Stimulated activated naive CD4-positive, alpha-beta T cell (primary cell): ENCODE measurements at regions not wholly inside any gene's neighbourhood (a gene's known extent, or its start where the extent isn't known, plus 50 kb on each side); places are given as distances from the start of the nearest gene placed in this dataset.

Experiments used
- DNase-seq, 6 experiments: peaks; one replicate each; lab custom pipeline; 2025; lab: John Stamatoyannopoulos, UW

DNA sequence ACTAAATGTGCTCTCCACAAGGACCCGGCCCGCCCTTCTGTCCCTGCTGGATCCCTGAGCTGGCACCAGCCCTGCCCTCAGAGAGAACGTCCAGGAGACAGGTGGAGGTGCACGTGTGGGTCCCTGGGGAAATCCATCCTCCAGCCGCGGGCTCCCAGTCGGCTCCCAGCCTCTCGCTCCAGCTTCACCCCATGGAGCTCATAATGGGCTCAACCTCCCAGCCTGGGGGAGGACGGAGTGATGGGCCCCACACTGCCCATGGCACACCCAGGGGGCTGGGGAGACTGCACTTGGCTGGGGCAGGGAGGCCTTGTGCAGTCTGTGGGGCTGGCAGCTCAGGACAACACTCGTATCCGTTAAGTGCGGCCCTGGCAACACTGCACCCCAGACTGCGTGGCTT, 250.5 kb downstream of the TMEM121 start:
- DNase-seq: no peak

DNA sequence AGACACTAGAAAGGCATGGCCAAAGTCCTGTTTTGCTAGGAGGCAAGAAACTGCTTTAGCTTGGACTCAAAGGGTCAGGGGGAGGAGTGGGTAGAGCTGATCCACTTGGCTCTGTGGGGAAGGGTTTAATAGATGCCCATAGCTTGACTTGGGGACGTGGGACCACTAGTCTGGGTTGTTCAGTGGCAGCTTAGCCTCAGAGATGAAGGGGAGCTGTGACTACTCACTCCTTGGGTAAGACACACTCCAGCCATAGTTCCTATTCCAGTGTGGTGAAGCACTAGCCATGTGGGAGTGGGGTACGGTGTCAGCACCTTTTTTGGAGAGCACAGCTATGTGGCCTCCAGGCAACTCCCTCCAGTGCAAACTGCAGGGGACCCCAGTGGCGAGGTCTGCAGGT, 257.3 kb downstream of the TMEM121 start:
- no peak for DNase-seq

DNA sequence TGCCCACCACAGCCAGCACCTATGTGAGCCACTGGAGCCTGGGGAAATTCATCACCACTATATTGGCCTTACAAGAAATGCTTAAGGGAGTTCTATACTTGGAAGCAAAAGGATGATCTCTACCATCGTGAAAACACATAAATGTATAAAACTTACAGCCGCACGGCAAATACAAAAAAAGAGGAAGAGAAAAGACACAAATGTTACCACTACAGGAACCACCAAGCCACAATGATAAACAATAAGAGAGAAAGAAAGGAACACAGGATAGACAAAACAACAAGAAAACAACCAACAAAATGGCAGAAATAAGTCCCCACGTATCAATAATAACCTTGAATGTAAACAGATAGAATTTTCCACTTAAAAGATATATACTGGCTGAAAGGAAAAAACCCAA, 267.5 kb downstream of the TMEM121 start:
- no peak for DNase-seq

DNA sequence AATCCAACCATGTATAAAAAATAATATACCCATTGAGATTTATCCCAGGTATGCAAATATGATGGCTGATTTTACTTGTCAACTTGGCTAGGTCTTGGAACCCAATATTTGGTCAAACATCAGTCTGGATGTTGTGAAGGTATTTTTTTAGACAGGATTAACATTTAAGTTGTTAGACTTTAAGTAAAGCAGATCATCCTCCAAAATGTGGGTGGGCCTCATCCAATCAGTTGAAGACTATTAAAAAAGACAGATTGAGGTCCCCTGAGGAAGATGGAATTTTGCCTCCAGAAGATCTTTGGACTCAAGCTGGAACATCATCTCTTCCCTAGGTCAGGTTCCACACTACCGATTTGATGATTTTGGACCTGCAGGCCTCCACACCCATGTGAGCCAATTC, 271.2 kb downstream of the TMEM121 start:
- DNase-seq: no peak

DNA sequence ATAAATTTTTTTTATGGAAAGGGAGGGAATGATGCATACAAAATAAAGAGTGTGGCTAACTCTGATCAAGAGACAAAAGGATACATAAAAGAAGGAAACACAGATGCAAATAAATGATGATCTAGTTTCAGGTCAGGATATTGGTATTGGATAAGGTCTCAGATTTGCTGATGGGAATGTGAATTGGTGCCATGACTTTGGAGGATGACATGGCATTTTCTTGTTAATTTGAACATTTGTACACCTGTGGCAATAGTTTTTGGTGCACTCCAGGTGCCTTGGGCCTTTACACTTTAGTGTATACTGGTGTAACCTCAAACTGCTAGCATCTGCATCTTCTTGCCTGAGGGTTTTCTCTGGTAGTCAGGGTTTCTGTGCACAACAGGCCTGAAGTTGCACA, 279.3 kb downstream of the TMEM121 start:
- DNase-seq: no peak

DNA sequence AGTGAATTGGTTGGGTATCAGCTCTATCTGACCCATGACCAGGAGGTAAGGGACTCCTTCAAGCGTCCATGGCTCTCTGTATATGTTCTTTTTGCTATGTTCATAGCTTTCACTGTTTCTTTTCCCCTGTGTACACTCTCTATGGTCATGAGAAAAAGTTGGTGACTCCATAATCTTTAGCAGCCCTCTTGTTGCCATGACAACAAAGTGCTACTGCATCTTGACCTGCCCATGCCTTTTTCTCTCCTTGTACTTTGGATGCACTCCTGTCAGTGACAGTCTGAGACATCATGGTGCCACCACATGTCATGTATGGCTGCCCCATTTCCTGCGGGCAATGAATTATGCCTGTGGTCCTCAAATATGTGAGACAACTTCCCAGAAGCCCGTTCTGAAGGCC, 280.2 kb downstream of the TMEM121 start:
- DNase-seq: no peak

DNA sequence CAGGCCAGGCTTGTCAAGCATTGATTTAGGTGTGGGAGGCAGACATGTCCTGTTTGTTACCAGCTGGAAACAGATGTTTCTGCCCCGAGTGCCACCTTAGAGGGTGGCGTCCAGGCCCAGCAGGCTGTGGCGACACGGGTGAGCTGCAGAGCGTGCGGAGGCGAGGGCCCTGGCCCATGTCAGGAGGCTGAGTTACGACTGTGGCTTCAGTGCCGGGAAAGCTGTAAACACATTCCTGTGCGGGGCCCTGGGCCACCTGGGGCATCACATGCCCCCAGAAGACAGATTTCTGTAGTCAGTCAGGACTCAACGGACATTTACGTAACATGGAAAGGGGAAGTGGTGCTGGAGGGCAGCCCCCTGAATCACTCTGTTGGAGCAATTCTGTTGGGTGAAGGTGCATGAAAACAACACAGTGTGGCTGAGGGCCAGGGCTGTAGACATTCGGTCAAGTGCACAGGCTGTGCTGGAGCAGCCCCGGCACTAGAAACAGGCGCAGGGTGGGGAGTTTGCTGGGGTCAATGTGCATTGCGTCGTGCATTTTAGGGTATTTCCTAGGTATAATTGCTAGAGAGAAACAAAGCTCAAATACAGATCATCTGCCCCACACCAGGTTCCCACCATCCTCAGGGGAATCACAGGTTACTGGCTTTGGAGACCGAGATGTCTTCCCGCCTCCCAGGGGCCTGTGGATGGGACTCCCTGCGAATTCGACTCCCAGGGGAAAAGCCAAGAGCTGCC, 291.8 kb downstream of the TMEM121 start:
- no peak for DNase-seq

DNA sequence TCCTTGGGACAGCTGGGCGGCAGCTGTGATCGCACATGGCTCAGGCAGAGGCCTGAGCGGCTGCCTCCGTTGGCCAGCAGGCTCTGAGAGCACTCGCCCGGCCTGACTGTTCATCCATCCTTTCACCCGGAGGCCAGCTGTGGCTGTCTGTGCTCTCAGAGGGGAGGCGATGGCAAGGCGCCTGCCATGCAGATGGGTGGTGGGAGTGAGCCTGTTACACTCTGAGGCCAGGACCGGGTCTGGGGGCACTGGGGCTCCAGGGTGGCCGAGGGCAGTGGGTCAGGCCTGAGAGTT, 292.3 kb downstream of the TMEM121 start:
- no peak for DNase-seq

DNA sequence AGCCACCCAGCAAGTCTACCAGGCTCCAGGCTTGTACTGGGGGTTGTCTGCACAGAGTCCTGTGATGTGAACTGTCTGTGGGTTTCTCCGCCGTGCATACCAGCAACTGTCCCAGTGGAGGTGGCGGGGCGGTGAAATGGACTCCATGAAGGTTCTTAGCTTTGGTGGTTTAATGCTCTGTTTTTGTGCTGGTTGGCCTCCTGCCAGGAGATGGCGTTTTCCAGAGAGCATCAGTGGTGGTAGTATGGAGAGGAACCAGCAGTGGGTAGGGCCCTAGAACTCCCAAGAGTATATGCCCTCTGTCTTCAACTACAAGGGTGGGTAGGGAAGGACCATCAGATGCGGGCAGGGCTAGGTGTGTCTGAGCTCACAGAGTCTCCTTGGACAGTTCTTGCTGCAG, 303.8 kb downstream of the TMEM121 start:
- DNase-seq: no peak

DNA sequence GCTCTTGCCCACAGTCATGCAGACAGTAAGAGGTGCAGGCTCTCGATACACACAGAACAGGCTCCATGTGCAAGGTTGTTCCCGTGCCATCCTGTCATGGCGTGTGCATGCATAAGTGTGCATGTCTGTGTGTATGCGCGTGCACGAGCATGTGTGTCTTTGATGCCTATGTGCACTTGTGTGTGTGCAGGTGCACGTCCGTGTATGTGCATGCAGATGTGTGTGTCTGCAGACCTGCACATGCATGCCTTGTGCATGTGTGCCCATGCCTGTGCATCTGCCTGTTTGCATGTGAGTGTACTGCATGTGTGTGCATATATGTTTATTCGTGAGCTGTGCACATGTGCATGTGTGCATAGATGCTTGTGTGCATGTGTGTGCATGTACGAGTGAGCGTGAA, 309.8 kb downstream of the TMEM121 start:
- no peak for DNase-seq

DNA sequence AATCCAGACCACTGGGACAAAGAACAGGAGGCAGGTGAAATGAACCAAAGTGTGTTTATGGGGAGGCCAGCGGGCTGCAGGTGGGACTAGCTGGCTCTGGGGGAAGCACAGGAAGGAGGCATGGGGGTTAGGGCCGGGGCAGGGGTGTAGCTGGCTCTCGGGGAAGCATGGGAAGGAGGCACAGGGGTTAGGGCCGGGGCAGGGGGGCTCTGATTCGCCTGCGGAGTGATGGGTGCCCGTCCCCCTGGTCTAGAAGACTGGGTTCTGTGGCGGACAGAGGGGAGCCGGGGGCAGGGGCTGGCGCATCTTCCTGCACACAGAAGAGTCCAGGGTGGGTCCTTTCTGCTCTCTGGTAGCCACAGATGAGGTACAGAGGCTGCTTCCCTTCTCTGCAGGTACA, 310.3 kb downstream of the TMEM121 start:
- no peak for DNase-seq

DNA sequence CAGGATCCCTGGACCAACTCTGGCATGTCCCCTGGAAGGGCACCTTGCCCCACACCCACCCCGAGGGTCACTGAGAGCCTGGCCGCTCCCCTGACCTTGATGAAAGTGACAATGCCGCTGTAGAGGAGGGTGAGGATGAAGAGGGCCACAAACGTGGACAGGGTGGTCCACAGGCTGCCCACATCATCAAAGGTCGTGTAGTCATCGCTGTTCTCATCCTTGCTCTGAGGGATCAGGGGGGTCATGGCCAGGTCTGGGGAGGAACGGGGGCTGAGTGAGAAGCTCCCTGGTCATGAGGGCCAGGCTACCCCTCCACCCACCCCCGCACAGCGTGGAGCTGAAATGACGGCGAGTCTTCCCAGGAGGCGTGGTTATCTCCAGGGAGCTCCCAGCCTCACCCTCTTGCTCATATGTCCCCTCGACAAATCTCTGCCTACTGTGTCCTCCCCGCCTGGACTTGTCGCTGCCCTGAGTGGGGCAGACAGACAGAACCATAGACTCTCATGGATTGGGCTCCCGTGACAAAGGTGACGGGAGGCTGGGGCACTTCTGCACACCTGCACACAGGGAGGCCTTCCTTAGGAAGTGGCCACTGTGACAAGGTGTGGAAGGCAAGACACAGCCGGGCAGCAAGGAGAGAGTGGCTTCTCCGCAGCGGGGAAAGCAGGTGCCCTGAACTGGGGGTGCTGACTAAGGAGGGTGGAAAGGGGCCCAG, 311.1 kb downstream of the TMEM121 start:
- no peak for DNase-seq

DNA sequence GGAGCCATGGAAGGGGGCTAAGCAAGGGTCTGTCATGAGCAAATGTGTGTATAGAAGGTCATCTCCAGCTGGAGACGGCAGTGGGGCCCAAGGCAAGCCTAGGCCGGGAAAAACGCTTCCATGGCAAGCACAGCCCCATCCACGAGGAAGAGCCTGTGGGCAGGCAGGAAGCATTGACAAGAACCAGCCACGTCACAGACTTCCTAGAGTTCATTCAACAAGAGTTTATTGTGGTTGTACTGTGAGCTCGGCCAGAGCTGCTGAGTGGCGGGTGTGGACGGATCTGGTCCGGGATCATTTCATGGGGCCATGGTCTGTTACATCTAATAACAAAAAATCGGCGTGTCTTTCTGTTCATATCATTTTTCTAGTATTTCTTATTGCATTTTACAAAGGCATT, 311.7 kb downstream of the TMEM121 start:
- DNase-seq: no peak

DNA sequence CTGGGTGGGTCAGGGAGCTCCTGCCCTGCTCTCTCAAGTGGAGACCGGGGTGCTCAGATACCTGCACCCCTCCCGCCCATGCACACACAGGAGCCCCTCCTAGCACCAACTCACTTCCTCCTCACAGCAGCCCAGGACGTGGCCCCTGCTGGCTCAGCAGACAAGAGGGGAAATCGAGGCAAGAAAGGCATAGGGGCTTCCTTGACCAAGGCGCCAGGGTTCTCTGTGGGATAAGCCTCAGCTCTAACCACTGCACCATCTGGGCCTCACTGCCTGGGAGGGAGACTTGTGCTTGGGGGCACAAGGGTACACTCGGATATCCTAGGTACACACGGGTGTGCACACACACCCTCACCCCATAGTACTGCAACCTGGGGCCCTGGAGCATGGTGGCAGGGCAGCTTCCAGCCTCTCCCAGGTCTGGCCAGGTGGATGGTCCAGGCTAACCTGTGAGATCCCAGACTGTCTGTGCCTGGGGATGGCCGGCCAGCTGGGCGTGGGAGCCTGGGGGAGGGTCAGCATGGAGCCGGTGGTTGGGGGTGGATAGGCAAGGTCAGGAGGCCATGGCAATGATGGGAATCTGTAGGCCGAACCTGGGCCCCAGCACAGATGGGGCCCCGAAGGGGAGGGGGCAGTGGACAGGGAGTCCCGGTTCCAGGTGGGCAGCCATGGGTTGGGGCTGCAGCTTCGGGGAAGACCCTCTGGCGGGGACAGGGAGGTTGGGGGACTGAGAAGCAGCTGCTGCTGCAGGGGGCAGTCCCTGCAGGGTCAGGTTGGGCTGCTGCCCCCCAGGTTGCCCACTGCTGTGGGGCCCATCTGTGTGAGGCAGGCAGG, 312.4 kb downstream of the TMEM121 start:
- DNase-seq: no peak

DNA sequence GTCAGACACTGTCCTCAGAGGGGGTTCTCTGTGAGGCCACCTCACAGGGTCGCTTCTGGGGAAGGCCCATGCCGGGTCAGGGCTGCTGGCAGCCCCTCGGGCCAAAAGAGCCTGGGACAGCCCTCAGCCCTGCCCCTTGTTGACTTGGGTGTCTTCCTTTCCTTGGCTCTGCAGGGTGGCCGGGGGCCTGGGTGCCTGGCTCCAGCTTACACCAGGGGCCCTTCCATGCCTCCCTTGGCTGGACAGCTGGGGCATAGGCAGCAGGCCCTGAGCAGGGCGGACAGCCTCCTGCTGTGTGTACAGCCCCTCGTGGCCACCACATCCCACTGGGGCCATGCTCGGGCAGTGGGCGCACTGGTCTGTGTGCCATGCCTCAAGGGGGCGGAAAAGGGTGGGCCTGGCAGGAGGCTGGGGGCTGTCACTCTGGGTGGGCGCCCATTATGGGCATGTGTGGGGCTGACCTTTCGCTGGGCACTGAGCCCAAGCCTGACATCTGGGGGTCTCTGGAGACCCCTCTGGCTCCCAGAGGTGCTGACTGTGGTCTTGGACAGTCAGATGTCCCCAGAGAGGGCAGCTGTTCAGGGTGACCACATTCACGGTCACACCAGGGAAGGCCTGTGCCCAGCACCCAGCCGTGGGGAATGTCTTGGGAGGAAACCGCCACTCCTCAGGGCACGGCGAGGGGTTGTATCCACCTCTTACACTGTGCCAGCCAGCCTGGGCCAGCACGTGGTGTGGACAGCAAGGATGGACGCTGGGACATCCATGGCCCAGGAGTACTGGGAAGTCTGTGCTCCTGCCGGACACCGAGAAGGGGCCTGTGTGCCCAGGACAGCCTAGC, 313.3 kb downstream of the TMEM121 start:
- DNase-seq: no peak

DNA sequence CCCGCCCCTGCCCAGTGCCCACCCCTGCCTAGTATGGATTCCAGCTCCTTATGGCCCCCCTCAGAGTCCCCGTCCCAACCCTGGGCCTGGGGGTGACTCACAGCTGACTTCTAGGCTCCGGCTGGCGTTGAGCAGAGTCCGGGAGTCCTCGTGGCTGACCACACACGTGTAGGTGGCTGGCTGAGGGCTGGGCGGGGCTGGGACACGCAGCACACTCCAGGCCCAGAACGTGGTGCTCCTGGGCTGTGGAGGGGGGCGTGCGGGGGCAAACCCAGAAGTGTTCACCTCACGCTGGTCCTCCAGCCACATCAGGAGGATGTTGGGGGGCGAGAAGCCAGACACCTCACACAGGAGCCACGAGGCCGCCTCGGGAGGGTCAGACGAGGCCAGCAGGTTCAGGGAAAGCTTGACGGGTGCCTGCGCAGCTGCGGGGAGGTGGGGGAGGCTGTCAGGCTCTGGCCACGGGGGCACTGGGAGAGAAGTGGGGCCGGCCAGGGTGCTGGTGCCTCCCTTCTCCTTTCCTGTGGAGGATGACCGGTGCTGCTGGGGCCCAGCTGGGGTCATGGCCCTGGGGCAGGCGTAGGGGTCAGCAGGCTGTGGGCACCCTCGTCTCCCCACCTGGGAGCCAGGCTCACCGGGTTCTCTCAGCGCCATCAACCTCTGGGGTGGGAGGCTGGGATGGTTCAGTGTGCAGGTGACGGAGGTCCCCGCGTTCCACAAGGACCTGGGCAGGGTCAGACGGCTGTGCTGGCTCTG, 314.1 kb downstream of the TMEM121 start:
- no peak for DNase-seq

DNA sequence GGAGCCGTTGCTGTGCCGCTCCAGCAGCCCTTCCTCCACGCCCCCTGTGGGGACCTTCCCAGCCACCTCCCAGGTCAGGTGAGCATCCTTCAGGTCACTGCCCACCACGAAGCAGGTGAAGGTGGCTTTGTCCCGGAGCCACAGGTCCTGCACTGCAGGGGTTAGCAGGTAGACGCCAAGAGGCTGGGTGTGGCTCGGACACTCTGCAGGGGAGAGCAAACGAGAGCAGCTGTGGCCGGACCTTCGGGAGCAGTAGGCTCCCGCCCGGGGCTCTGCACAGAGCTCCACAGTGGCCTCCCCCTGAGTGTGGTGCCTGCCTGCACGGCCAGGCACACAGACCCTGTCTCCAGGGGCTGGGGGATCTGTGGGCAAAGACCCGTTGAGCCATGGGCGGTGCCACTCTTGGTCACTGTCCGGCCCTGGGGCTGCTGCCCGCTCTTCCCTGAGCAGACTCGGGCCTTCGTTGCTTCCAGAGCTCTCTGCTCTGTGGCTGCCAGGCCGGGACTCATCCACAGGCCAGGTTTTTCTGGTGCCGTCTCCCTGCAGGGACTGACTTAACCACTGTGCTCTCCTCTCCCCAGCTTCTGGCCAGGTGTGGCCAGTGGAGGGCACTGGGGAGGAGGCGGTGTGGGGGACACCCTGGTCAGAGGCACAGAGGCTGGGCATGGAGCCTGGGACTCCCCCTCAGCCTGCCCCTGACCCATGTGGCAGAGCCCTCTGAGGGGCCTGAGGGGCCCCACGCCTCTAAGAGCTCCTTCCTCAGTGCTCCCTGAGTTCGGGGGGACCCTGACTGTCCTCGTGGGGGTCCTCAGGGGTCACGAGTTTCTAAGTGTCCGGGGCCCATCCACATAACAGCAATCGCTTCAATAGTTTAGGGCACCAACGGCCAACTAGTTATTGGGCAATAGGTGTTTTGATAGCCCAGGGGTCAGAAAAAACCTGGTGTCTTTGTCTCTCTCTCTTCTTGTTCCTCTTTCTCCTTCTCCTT, 314.9 kb downstream of the TMEM121 start:
- no peak for DNase-seq

DNA sequence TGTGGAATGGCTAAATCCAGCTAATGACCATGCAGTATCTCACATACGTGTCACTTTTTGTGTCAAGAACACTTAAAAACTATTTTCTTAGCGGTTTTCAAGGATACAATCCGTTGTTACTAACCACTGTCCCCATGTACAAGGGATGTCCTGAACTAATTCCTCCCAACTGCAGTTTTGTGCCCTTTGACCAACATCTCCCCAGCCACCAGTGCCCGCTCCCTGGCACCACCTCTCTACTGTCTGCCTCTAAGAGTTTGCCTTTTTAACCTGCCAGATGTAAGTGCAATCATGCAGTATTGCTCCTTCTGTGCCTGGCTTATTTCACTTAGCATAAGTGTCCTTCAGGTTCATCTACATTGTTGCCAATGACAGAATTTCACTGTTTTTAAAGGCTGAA, 315.7 kb downstream of the TMEM121 start:
- DNase-seq: no peak

DNA sequence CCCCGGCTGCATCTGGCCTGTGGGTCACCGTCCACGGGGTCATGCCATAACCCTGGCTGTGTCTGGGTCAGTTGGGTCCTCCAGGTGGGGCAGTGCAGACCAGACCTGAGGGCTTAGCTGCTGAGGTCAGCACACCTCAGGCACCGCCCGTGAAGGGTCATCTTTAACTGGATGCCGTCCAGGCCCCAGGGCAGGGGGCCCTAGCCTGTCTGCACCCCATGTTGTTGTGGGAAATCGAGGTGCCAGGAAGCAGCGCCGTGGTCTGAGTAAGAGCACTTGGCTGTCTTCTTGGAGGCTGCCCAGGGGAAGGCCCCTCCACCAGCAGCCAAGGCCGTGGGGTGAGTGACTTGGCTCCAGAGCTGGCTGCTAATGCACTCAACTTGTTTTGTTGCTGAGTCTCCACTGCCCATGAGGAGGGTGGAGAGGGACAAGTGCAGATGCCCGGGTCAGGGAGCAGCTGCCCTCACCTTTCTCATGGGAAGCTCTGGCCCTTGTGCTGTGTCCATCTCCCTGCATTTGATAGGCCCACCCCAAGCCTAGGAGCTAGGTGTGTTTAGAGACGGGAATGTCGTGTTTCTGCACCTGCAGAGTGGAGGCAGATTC, 317.2 kb downstream of the TMEM121 start:
- DNase-seq: no peak
